Gastroesophageal sphincter (tissue), 4 donors: ENCODE measurements at regions not wholly inside any gene's neighbourhood (a gene's known extent, or its start where the extent isn't known, plus 50 kb on each side); places are given as distances from the start of the nearest gene placed in this dataset.

Experiments used
- ATAC-seq: fragments of 150-250 bp; one replicate; pipeline ENCODE4 v1.9.1; 2016; ENCODE audit warnings: mild to moderate bottlenecking, moderate library complexity
- H3K27ac ChIP-seq, 4 donors: fragments of 200-600 bp; sonication (generic) in 3 of 4; 1 replicate in 3 of 4; 2 replicates in 1 of 4; pipeline ENCODE4 v1.5.1; 2016 to 2019
- H3K27me3 ChIP-seq: fragments of 200-600 bp; sonication (generic); one replicate; pipeline ENCODE4 v1.5.1; 2019
- H3K36me3 ChIP-seq, 2 donors: fragments of 200-600 bp; sonication (generic); one replicate each; pipeline ENCODE4 v1.5.1; 2019; ENCODE audit warnings: control low read depth in 1 of 2
- H3K4me1 ChIP-seq, 3 donors: fragments of 200-600 bp; sonication (generic); 1 replicate in 2 of 3; 2 replicates in 1 of 3; pipeline ENCODE4 v1.5.1; 2016 to 2019; ENCODE audit warnings: control low read depth in 2 of 3
- H3K4me3 ChIP-seq, 2 donors: fragments of 200-600 bp; sonication (generic); one replicate each; pipeline ENCODE4 v1.5.1; 2019; ENCODE audit warnings: mild to moderate bottlenecking in 1 of 2, moderate library complexity in 1 of 2
- H3K9me3 ChIP-seq, 3 donors: fragments of 200-600 bp; sonication (generic); one replicate each; pipeline ENCODE4 v1.5.1; 2017 to 2019; ENCODE audit warnings: control low read depth in 2 of 3
- EP300 ChIP-seq: sonication (generic); formaldehyde crosslinking; IDR thresholded peaks from one replicate; pipeline ENCODE4 v1.6.1; 2017; ENCODE audit warnings: antibody characterized with exemption, mild to moderate bottlenecking
- POLR2A ChIP-seq, 2 donors: fragments of 450-650 bp; IDR thresholded peaks; one replicate each; pipeline ENCODE4 v1.6.1; 2017; ENCODE audit warnings: antibody characterized with exemption in 2 of 2, mild to moderate bottlenecking in 2 of 2, moderate library complexity in 1 of 2
- POLR2AphosphoS5 ChIP-seq: sonication (generic); formaldehyde crosslinking; IDR thresholded peaks from one replicate; pipeline ENCODE4 v1.6.1; 2017; ENCODE audit warnings: antibody characterized with exemption
- WGBS, 2 donors: methylation state at CpG; one replicate each; pipeline ENCODE4 v1.1.5; 2018; ENCODE audit warnings: low coverage in 1 of 2; 5-methylcytosine and 5-hydroxymethylcytosine counted together
- TF ChIP-seq, protein P1 (sequence below), 4 experiments: fragments of 200-600 bp in 2 of 4; fragments of 450-650 bp in 2 of 4; sonication (generic) in 1 of 4; IDR thresholded peaks; one replicate each; pipeline ENCODE4 v1.5.1; 2017 to 2019; ENCODE audit warnings: antibody characterized with exemption in 4 of 4, mild to moderate bottlenecking in 2 of 4, moderate library complexity in 2 of 4

DNA sequence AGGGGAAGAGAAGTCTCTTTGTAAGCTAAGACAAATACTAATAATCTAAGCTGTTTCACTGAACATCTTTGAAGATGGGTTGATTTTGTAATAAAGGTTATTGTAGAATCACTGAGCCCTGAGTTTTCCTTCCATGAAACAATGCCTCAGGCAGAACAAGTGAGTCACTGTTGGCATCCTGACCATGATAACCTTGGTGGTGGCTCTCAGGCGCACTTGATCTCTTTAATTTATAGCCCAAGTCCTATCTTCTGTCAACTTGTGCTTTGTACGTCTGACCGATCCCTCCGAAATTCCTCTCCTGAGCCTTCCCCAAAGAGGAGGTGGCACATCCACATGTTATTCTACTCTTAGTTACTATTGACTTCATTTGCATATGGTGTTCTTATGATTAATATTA is 812.9 kb downstream of the REEP3 start:
- Histone ChIP-seq H3K27ac (no peak overlapping the region), H3K4me3 (no peak overlapping the region), H3K36me3 (no peaks in the 10 kb centered on the region), H3K9me3 (no peaks in the 10 kb centered on the region), H3K4me1 (no peaks in the 10 kb centered on the region), H3K27me3 (no peaks in the 10 kb centered on the region)
- TF ChIP-seq POLR2AphosphoS5 = no peak
- TF ChIP-seq EP300 = no peak
- TF ChIP-seq POLR2A (IDR thresholded peaks at IDR 0.05) = no peak
- TF ChIP-seq, protein P1, sequence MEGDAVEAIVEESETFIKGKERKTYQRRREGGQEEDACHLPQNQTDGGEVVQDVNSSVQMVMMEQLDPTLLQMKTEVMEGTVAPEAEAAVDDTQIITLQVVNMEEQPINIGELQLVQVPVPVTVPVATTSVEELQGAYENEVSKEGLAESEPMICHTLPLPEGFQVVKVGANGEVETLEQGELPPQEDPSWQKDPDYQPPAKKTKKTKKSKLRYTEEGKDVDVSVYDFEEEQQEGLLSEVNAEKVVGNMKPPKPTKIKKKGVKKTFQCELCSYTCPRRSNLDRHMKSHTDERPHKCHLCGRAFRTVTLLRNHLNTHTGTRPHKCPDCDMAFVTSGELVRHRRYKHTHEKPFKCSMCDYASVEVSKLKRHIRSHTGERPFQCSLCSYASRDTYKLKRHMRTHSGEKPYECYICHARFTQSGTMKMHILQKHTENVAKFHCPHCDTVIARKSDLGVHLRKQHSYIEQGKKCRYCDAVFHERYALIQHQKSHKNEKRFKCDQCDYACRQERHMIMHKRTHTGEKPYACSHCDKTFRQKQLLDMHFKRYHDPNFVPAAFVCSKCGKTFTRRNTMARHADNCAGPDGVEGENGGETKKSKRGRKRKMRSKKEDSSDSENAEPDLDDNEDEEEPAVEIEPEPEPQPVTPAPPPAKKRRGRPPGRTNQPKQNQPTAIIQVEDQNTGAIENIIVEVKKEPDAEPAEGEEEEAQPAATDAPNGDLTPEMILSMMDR (IDR thresholded peaks at IDR 0.05) = no peak
- no peak for ATAC-seq
- 88 to 95% methylated on average over 3 to 4 of the region's 4 CpGs for WGBS, 2 donors

DNA sequence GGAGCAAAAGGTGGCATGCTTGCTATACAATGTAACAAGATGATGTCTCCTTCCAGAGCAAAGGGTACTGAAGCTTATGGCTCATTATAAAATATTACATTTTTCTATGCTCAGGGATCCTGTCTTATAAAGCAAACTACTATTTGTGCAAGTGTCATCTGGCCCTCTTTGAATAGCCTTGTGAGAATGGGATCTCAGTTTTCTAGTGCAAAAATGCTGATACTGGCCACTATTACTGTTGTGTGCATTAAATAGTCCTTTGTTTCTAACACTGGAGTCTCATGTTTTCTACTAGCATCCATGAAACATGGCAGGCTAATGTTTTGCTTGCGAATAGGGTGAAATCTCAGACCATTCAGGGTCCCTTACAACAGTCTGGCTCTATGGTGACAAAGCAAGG is 823.0 kb downstream of the REEP3 start:
- H3K4me3 ChIP-seq = no peak overlapping the region
- H3K9me3 ChIP-seq = no peaks in the 10 kb centered on the region
- H3K36me3 ChIP-seq = no peaks in the 10 kb centered on the region
- TF ChIP-seq, protein P1 (IDR thresholded peaks at IDR 0.05) = no peak
- TF ChIP-seq EP300 (no peak), POLR2AphosphoS5 (no peak), POLR2A (IDR thresholded peaks at IDR 0.05) (no peak)
- no peak overlapping the region for H3K27ac ChIP-seq
- WGBS, 2 donors = 83 to 100% methylated on average over 1 of the region's 1 CpG
- H3K27me3 ChIP-seq = no peaks in the 10 kb centered on the region
- H3K4me1 ChIP-seq = peaks cover 0 to 4% (median 0%) of the 10 kb centered on the region in 3 donors
- ATAC-seq = no peak

DNA sequence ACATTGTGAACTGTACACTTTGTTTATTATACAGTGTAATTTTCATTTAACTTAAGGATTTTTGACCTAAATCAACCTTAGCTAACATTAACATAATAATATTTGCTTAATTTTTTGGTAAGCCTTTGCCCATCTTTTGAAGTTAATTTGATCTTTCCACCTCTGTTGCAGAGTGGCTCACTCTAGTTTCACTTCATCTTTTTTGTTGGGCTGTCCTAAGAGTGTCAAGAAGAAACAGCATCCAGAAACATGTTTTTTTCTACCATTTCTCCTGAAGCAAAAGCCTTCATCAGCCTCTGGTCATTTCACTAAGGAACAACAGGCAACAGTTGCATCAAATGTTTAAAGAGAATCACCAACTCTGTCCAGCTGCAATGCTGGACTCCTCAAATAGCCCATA is 824.7 kb downstream of the REEP3 start:
- no peaks in the 10 kb centered on the region for H3K36me3 ChIP-seq
- no peaks in the 10 kb centered on the region for H3K27me3 ChIP-seq
- no peak for ATAC-seq
- H3K27ac ChIP-seq = no peak overlapping the region
- no peaks in the 10 kb centered on the region for H3K9me3 ChIP-seq
- TF ChIP-seq POLR2AphosphoS5 = no peak
- TF ChIP-seq, protein P1 (IDR thresholded peaks at IDR 0.05) = no peak
- no peak for TF ChIP-seq EP300
- TF ChIP-seq POLR2A (IDR thresholded peaks at IDR 0.05) = no peak
- no peak overlapping the region for H3K4me3 ChIP-seq
- peaks cover 0 to 4% (median 0%) of the 10 kb centered on the region in 3 donors for H3K4me1 ChIP-seq

DNA sequence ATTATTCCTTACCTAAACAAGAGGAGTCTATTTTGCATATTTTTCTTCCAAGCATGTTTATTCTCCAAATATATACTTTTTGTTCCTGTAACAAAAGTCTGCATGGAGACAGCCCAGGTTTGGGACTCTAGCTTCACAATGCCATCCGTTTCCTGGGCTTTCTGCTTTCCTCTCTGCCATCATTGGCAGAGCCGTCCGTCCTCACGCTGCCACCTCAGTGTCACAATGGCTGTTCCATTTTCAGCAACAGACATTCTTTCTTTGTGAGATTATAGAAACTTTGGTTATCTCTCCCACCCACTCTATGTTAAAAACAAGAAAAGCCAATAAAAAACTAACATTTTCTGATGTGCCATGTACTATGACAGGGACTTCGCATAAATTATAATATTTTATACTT is 825.2 kb downstream of the REEP3 start:
- no peak overlapping the region for H3K27ac ChIP-seq
- 72 to 74% methylated on average over 5 of the region's 5 CpGs for WGBS, 2 donors
- no peak overlapping the region for H3K4me3 ChIP-seq
- TF ChIP-seq EP300 (no peak), POLR2AphosphoS5 (no peak), POLR2A (IDR thresholded peaks at IDR 0.05) (no peak)
- TF ChIP-seq, protein P1 (IDR thresholded peaks at IDR 0.05) = no peak
- no peaks in the 10 kb centered on the region for H3K27me3 ChIP-seq
- H3K9me3 ChIP-seq = no peaks in the 10 kb centered on the region
- H3K4me1 ChIP-seq = peaks cover 0 to 4% (median 0%) of the 10 kb centered on the region in 3 donors
- no peak for ATAC-seq
- H3K36me3 ChIP-seq = no peaks in the 10 kb centered on the region

DNA sequence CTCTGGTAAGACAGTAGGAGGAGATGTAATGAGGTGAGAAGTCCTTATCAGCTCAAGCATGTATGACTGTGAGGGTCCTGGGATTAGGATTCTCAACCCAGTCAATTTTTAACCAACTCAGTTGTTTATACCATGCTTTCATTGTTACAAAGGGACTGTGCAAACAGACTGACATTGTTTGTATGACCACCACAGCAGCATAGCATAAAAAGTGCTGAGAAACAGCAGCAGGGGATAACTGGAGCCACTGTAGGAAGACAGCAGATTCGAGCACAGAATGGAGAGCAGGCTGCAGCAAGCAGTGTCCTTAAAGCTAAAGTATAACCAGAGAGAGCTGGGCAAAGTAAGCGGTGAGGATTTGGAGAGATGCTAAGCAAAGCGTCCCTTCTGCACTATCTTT is 829.5 kb downstream of the REEP3 start:
- WGBS, 2 donors = 53 to 56% methylated on average over 3 of the region's 3 CpGs

More for the DNA sequence above, 829.5 kb downstream of the REEP3 start:
- no peak for ATAC-seq
- Histone ChIP-seq H3K4me1 (peaks cover 0 to 4% (median 0%) of the 10 kb centered on the region in 3 donors), H3K9me3 (no peaks in the 10 kb centered on the region), H3K27me3 (no peaks in the 10 kb centered on the region), H3K27ac (no peak overlapping the region), H3K36me3 (no peaks in the 10 kb centered on the region), H3K4me3 (no peak overlapping the region)
- no peak for TF ChIP-seq POLR2A (IDR thresholded peaks at IDR 0.05)
- TF ChIP-seq POLR2AphosphoS5 = no peak
- no peak for TF ChIP-seq EP300
- TF ChIP-seq, protein P1 (IDR thresholded peaks at IDR 0.05) = no peak
